ENCODE measurements at regions not wholly inside any gene's neighbourhood (a gene's known extent, or its start where the extent isn't known, plus 50 kb on each side); places are given as distances from the start of the nearest gene placed in this dataset.

GRCh38 chr14:89504602-89505313 lies 87.7 kb upstream of the FOXN3 start:
- Histone ChIP-seq H3K4me2 (ENCODE audit: low read depth, low read length, poor library complexity, severe bottlenecking) (no peak overlapping the region), H3K9me3 (ENCODE audit: insufficient read depth, low read length) (no peaks in the 10 kb centered on the region), H2AFZ (ENCODE audit: low read depth, low read length, severe bottlenecking) (no peak overlapping the region), H3K36me3 (ENCODE audit: low read length) (no peaks in the 10 kb centered on the region), H3K27ac (ENCODE audit: low read depth, low read length) (no peak overlapping the region), H3K4me3 (ENCODE audit: insufficient read depth, low read length, poor library complexity, severe bottlenecking) (no peak overlapping the region), H4K20me1 (ENCODE audit: low read depth, low read length) (no peaks in the 10 kb centered on the region), H3K9me2 (replicated peaks; ENCODE audit: insufficient read depth, low read length) (no peaks in the 10 kb centered on the region), H3K79me2 (ENCODE audit: insufficient read depth, low read length) (no peaks in the 10 kb centered on the region), H3K27me3 (ENCODE audit: low read length) (no peaks in the 10 kb centered on the region), H3K9ac (ENCODE audit: low read length) (no peak overlapping the region), H3F3A (ENCODE audit: insufficient read depth) (no peaks in the 10 kb centered on the region)
- TF ChIP-seq CTCF (IDR thresholded peaks at IDR 0.05; ENCODE audit: insufficient read depth, low read length, poor library complexity, severe bottlenecking) (no peak), EZH2phosphoT487 (conservative IDR thresholded peaks at IDR 0.05; ENCODE audit: low read length) (no peak)

GRCh38 chr14:89504091-89504490 lies 87.1 kb upstream of the FOXN3 start:
- Histone ChIP-seq H3K9ac (ENCODE audit: low read length) (no peak overlapping the region), H3K79me2 (ENCODE audit: insufficient read depth, low read length) (no peaks in the 10 kb centered on the region), H3K4me2 (ENCODE audit: low read depth, low read length, poor library complexity, severe bottlenecking) (no peak overlapping the region), H3K27ac (ENCODE audit: low read depth, low read length) (no peak overlapping the region), H3K4me3 (ENCODE audit: insufficient read depth, low read length, poor library complexity, severe bottlenecking) (no peak overlapping the region), H4K20me1 (ENCODE audit: low read depth, low read length) (no peaks in the 10 kb centered on the region), H3K9me3 (ENCODE audit: insufficient read depth, low read length) (no peaks in the 10 kb centered on the region), H3K27me3 (ENCODE audit: low read length) (no peaks in the 10 kb centered on the region), H2AFZ (ENCODE audit: low read depth, low read length, severe bottlenecking) (no peak overlapping the region), H3F3A (ENCODE audit: insufficient read depth) (no peaks in the 10 kb centered on the region), H3K36me3 (ENCODE audit: low read length) (no peaks in the 10 kb centered on the region), H3K9me2 (replicated peaks; ENCODE audit: insufficient read depth, low read length) (no peaks in the 10 kb centered on the region)
- TF ChIP-seq CTCF (IDR thresholded peaks at IDR 0.05; ENCODE audit: insufficient read depth, low read length, poor library complexity, severe bottlenecking): no peak
- TF ChIP-seq EZH2phosphoT487 (conservative IDR thresholded peaks at IDR 0.05; ENCODE audit: low read length): no peak

GRCh38 chr14:89503431-89503996 lies 86.5 kb upstream of the FOXN3 start:
- Histone ChIP-seq H4K20me1 (ENCODE audit: low read depth, low read length) (no peaks in the 10 kb centered on the region), H3F3A (ENCODE audit: insufficient read depth) (no peaks in the 10 kb centered on the region), H3K9ac (ENCODE audit: low read length) (no peak overlapping the region), H3K36me3 (ENCODE audit: low read length) (no peaks in the 10 kb centered on the region), H3K4me2 (ENCODE audit: low read depth, low read length, poor library complexity, severe bottlenecking) (no peak overlapping the region), H3K27me3 (ENCODE audit: low read length) (no peaks in the 10 kb centered on the region), H3K9me2 (replicated peaks; ENCODE audit: insufficient read depth, low read length) (no peaks in the 10 kb centered on the region), H3K4me3 (ENCODE audit: insufficient read depth, low read length, poor library complexity, severe bottlenecking) (no peak overlapping the region), H2AFZ (ENCODE audit: low read depth, low read length, severe bottlenecking) (no peak overlapping the region), H3K79me2 (ENCODE audit: insufficient read depth, low read length) (no peaks in the 10 kb centered on the region), H3K9me3 (ENCODE audit: insufficient read depth, low read length) (no peaks in the 10 kb centered on the region), H3K27ac (ENCODE audit: low read depth, low read length) (no peak overlapping the region)
- TF ChIP-seq CTCF (IDR thresholded peaks at IDR 0.05; ENCODE audit: insufficient read depth, low read length, poor library complexity, severe bottlenecking): no peak
- no peak for TF ChIP-seq EZH2phosphoT487 (conservative IDR thresholded peaks at IDR 0.05; ENCODE audit: low read length)

Measured in SU-DHL-6 (cell line).